Activated naive CD4-positive, alpha-beta T cell treated with anti-CD3 and anti-CD28 coated beads, Interleukin-2, amount 50 U/mL, for 24 hours (primary cell): ENCODE measurements at regions not wholly inside any gene's neighbourhood (a gene's known extent, or its start where the extent isn't known, plus 50 kb on each side); places are given as distances from the start of the nearest gene placed in this dataset.

Experiments
- H3K27ac Mint-ChIP-seq: one replicate; pipeline ENCODE4 v1.8.0; 2021; ENCODE audit warnings: mild to moderate bottlenecking, mixed read lengths
- H3K27me3 Mint-ChIP-seq: one replicate; pipeline ENCODE4 v1.8.0; 2021; ENCODE audit warnings: mixed read lengths
- H3K36me3 Mint-ChIP-seq: one replicate; pipeline ENCODE4 v1.8.0; 2021; ENCODE audit warnings: mixed read lengths
- H3K4me1 Mint-ChIP-seq: one replicate; pipeline ENCODE4 v1.8.0; 2021; ENCODE audit warnings: mixed read lengths
- H3K4me3 Mint-ChIP-seq: one replicate; pipeline ENCODE4 v1.8.0; 2021; ENCODE audit warnings: mild to moderate bottlenecking, mixed read lengths
- H3K9me3 Mint-ChIP-seq: one replicate; pipeline ENCODE4 v1.8.0; 2021; ENCODE audit warnings: mixed read lengths

DNA sequence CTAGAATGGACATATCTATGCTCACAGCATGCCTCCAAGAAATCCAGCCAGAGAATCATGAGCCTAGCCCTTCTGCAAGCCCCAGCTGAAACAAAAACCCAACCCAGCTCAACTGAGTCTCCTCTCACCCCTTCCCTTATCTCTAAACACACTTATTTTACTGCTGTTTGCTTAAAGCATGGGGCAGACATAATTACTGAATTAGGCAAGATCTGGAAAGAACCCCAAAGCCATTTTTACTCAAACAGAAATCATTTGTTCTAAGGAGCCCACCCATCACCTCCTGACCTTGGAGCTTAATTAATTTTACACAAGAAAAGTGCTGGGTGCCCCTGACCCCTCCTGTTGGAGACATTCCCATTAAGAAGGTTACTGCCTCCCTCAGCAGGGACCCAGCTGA lies 291.6 kb downstream of the MAFB start:
- H3K27me3 Mint-ChIP-seq, result no peaks in the 10 kb centered on the region
- H3K27ac Mint-ChIP-seq, result no peak overlapping the region
- H3K9me3 Mint-ChIP-seq, result no peaks in the 10 kb centered on the region
- no peaks in the 10 kb centered on the region for H3K36me3 Mint-ChIP-seq
- no peaks in the 10 kb centered on the region for H3K4me1 Mint-ChIP-seq
- no peak overlapping the region for H3K4me3 Mint-ChIP-seq

DNA sequence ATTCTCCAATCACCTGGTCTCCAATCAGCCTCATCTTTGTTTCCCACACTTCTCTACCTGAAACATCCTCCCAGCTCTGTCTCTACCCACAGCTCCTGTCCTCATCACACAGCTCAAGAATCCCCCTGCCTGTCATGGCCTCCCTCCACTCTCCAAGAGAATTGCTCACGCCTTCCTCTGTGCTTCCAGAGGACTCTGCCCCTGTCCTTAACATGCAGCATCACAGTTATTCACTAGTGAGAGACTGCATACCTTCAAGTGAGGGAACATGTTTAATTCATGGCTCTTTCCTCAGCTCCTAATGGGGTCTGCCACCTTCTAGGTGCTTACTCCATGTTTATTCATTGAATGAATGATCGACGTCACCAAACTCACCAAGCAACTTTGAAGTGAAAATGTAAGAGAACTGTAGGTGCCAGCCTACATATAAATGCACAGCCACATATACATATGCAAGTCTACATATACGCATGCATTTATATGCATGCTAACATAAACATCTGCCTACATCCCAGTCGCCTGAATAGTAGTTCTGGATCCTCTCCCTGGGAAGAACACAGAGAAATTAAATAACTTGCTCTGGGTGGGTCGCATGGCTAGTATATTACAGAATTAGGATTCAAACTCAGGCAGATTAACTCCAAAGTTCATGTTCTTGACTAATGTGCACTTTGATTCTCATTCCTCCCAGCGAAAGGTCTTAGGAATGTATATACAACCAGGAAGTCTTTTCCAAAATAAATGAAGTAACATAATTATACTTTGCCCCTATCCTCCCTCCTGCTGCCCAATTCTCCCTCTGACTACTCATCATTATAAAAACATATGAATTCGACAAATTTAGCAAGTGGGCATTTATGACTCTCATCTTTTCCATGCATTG lies 295.6 kb downstream of the MAFB start:
- H3K4me3 Mint-ChIP-seq, result no peak overlapping the region
- H3K4me1 Mint-ChIP-seq, result no peaks in the 10 kb centered on the region
- H3K27me3 Mint-ChIP-seq, result no peaks in the 10 kb centered on the region
- H3K36me3 Mint-ChIP-seq, result no peaks in the 10 kb centered on the region
- H3K9me3 Mint-ChIP-seq, result no peaks in the 10 kb centered on the region
- H3K27ac Mint-ChIP-seq, result no peak overlapping the region

GRCh38 chr20:40390654-40391053 lies 298.4 kb downstream of the MAFB start:
- no peak overlapping the region for H3K4me3 Mint-ChIP-seq
- H3K4me1 Mint-ChIP-seq, result no peaks in the 10 kb centered on the region
- H3K27me3 Mint-ChIP-seq, result no peaks in the 10 kb centered on the region
- H3K27ac Mint-ChIP-seq, result no peak overlapping the region
- peaks cover 5% of the 10 kb centered on the region for H3K9me3 Mint-ChIP-seq
- H3K36me3 Mint-ChIP-seq, result no peaks in the 10 kb centered on the region

GRCh38 chr20:40370800-40371199 lies 318.2 kb downstream of the MAFB start:
- no peak overlapping the region for H3K27ac Mint-ChIP-seq
- H3K4me3 Mint-ChIP-seq, result no peak overlapping the region

GRCh38 chr20:40368876-40369275 lies 320.2 kb downstream of the MAFB start:
- Mint-ChIP-seq H3K4me1 (no peaks in the 10 kb centered on the region), H3K4me3 (no peak overlapping the region), H3K27me3 (no peaks in the 10 kb centered on the region), H3K27ac (no peak overlapping the region), H3K9me3 (no peaks in the 10 kb centered on the region), H3K36me3 (no peaks in the 10 kb centered on the region)

More at GRCh38 chr20:40370800-40371199, 318.2 kb downstream of the MAFB start:
- H3K27me3 Mint-ChIP-seq, result no peaks in the 10 kb centered on the region
- H3K9me3 Mint-ChIP-seq, result peaks cover 5% of the 10 kb centered on the region
- H3K4me1 Mint-ChIP-seq, result no peaks in the 10 kb centered on the region
- H3K36me3 Mint-ChIP-seq, result no peaks in the 10 kb centered on the region

- Mint-ChIP-seq H3K27ac (no peak overlapping the region), H3K4me3 (no peak overlapping the region)
Observed at GRCh38 chr20:40361916-40362315, 327.1 kb downstream of the MAFB start.

DNA sequence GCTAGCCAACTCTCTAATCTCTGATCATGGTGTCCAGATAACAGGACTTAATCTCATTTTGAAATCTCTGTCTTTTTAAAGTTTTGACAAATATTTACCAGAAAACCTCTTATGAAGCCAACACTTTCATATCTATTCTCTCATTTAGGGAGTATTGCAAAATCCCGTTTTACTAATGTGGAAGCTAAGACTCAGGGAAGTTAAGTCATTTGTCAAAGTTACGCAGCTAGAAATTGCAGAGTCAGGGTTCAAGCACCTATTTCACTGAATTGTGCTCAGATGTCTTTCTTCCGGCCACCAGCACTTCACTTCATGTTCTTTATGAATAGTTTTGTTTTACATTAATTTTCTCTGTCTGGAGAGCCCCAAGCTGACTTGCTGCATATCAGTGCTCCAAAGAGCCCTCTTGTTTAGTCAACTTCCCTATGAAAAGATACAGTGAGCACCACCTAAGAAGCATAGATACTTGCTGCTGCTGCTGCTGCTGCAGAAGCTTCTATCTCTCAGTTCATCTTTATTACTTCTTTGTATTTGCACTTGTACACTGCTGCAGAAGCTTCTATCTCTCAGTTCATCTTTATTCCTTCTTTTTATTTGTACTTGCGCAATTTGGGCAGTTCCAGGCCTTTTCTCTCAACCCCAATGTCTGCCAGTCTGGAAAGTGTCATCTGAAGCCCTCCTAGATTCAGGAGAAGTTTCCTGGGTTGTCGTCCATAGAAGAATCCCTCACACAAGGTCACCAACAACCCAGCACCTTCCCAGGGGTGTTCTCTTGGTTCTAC lies 329.7 kb downstream of the MAFB start:
- H3K27me3 Mint-ChIP-seq, result peaks cover 3% of the 10 kb centered on the region
- no peaks in the 10 kb centered on the region for H3K36me3 Mint-ChIP-seq
- no peak overlapping the region for H3K4me3 Mint-ChIP-seq
- no peaks in the 10 kb centered on the region for H3K4me1 Mint-ChIP-seq
- no peak overlapping the region for H3K27ac Mint-ChIP-seq
- H3K9me3 Mint-ChIP-seq, result no peaks in the 10 kb centered on the region

More at GRCh38 chr20:40361916-40362315, 327.1 kb downstream of the MAFB start:
- H3K9me3 Mint-ChIP-seq, result no peaks in the 10 kb centered on the region
- H3K27me3 Mint-ChIP-seq, result peaks cover 3% of the 10 kb centered on the region
- no peaks in the 10 kb centered on the region for H3K4me1 Mint-ChIP-seq
- H3K36me3 Mint-ChIP-seq, result no peaks in the 10 kb centered on the region

GRCh38 chr20:40354880-40355279 lies 334.2 kb downstream of the MAFB start:
- H3K9me3 Mint-ChIP-seq, result no peaks in the 10 kb centered on the region
- no peaks in the 10 kb centered on the region for H3K4me1 Mint-ChIP-seq
- H3K4me3 Mint-ChIP-seq, result no peak overlapping the region
- H3K36me3 Mint-ChIP-seq, result no peaks in the 10 kb centered on the region
- no peak overlapping the region for H3K27ac Mint-ChIP-seq
- H3K27me3 Mint-ChIP-seq, result peaks cover 3% of the 10 kb centered on the region

GRCh38 chr20:40343390-40343789 lies 345.6 kb downstream of the MAFB start:
- H3K36me3 Mint-ChIP-seq, result peaks cover 2% of the 10 kb centered on the region
- H3K4me3 Mint-ChIP-seq, result no peak overlapping the region
- no peak overlapping the region for H3K27ac Mint-ChIP-seq
- no peaks in the 10 kb centered on the region for H3K4me1 Mint-ChIP-seq
- H3K27me3 Mint-ChIP-seq, result peaks cover 6% of the 10 kb centered on the region
- H3K9me3 Mint-ChIP-seq, result peaks cover 23% of the 10 kb centered on the region

DNA sequence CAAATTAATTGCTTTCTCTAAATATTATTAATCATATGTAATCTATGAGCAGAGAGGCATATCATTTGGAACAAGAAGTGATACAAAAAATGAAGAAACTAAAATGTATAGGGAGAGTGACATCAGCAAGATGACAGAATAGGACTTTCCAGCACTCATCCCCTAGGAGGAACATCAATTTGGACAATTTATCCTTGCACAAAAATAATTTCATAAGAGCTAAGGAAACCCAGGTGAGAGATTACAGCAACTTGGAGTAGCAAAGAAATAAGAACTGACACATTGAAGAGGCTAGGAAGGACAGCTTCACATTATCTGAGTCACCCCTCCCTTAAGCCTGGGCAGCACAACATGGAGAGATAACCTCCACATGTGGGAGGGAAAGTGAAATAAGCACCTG lies 347.5 kb downstream of the MAFB start:
- Mint-ChIP-seq H3K4me1 (no peaks in the 10 kb centered on the region), H3K27ac (no peak overlapping the region), H3K27me3 (peaks cover 6% of the 10 kb centered on the region), H3K36me3 (peaks cover 2% of the 10 kb centered on the region), H3K4me3 (no peak overlapping the region), H3K9me3 (peaks cover 19% of the 10 kb centered on the region)

DNA sequence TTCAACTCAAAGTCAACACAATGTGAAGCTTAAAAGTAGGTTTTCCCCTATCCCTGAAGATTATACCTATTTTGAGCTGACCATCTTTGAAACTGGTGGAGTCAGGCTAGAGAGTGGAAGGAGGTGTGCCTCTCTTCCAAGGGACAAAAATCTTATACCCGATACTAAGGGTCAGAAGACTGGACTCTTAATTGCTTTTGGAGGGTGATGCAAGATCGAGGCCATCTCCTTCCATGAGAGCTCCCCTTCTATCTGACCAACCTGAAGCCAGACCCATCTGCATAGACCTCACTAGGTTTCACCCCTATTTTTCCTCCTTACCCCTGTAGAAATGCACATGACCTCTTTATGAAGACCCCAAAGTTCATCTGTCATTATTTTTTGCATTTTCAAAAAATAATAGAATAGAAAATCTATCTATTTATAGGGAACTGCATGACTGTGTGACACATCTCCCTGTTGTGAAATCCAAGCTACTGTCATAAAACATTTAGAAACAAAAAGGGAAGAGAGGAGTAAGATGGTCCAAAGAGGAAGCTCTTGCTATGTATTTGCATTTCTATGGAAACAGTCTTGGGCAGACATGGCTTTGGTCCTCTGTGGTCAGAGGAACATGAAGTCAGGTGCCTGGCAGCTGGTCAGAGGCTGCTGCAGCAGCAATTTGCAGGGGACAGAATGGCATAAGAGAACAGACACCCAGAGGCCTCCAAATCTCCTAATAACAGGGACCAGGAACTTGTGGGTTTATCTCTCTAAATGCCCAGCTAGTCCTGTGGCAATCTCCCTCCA lies 349.2 kb downstream of the MAFB start:
- Mint-ChIP-seq H3K4me1 (no peaks in the 10 kb centered on the region), H3K27me3 (peaks cover 5% of the 10 kb centered on the region), H3K27ac (no peak overlapping the region), H3K4me3 (no peak overlapping the region), H3K36me3 (peaks cover 2% of the 10 kb centered on the region), H3K9me3 (peaks cover 14% of the 10 kb centered on the region)

DNA sequence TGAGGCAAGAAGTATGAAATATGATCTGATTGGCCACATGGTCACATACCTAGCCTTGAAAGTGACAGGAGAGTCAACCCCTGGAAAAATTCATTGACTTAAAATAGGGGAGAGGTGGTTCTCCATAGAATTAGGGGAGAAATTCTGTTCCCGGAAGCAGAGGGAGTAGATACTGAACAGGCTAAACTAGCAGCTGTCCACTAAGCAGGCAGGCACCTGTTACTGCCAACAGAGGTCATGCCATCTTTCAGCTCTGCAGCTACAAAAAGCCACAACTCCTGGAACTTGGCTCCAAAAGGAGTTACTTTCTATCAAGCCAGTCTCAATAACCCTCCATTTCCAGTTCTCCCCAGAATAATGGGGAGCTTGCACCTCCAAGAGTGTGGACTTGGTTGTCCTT lies 352.5 kb downstream of the MAFB start:
- H3K36me3 Mint-ChIP-seq, result no peaks in the 10 kb centered on the region
- peaks cover 8% of the 10 kb centered on the region for H3K9me3 Mint-ChIP-seq
- no peaks in the 10 kb centered on the region for H3K4me1 Mint-ChIP-seq
- H3K27me3 Mint-ChIP-seq, result peaks cover 3% of the 10 kb centered on the region
- H3K27ac Mint-ChIP-seq, result no peak overlapping the region
- no peak overlapping the region for H3K4me3 Mint-ChIP-seq

GRCh38 chr20:40335901-40336351 lies 353.1 kb downstream of the MAFB start:
- Mint-ChIP-seq H3K27me3 (peaks cover 3% of the 10 kb centered on the region), H3K36me3 (no peaks in the 10 kb centered on the region), H3K4me3 (no peak overlapping the region), H3K9me3 (peaks cover 8% of the 10 kb centered on the region), H3K27ac (no peak overlapping the region), H3K4me1 (no peaks in the 10 kb centered on the region)

DNA sequence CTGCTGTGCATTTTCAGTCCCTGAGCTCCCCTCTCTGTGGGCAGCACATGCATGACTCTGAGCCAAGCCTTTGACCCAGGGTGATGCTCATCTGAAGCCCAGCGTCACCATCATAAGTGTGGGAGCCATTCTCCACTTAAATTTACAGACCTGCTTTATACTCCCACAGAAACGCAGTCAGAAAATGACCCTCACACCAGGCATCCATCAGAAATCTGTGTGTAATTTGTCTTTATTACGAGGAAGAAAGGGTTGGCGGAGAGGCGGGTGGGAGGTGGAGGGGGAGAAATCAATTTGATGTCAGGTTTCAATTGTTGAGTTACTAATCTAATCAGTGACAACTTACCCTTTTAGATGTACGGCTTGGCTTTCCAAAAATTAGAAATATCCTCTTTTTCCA lies 353.6 kb downstream of the MAFB start:
- peaks cover 7% of the 10 kb centered on the region for H3K9me3 Mint-ChIP-seq
- no peaks in the 10 kb centered on the region for H3K36me3 Mint-ChIP-seq
- peaks cover 4% of the 10 kb centered on the region for H3K27me3 Mint-ChIP-seq

GRCh38 chr20:40333591-40333990 lies 355.4 kb downstream of the MAFB start:
- H3K4me1 Mint-ChIP-seq, result no peaks in the 10 kb centered on the region
- H3K27ac Mint-ChIP-seq, result no peak overlapping the region
- no peaks in the 10 kb centered on the region for H3K9me3 Mint-ChIP-seq
- no peaks in the 10 kb centered on the region for H3K36me3 Mint-ChIP-seq
- H3K27me3 Mint-ChIP-seq, result peaks cover 3% of the 10 kb centered on the region
- H3K4me3 Mint-ChIP-seq, result no peak overlapping the region

More for the DNA sequence above, 353.6 kb downstream of the MAFB start:
- Mint-ChIP-seq H3K4me1 (no peaks in the 10 kb centered on the region), H3K27ac (no peak overlapping the region), H3K4me3 (no peak overlapping the region)
